ENCODE measurements at regions not wholly inside any gene's neighbourhood (a gene's known extent, or its start where the extent isn't known, plus 50 kb on each side); places are given as distances from the start of the nearest gene placed in this dataset.

DNA sequence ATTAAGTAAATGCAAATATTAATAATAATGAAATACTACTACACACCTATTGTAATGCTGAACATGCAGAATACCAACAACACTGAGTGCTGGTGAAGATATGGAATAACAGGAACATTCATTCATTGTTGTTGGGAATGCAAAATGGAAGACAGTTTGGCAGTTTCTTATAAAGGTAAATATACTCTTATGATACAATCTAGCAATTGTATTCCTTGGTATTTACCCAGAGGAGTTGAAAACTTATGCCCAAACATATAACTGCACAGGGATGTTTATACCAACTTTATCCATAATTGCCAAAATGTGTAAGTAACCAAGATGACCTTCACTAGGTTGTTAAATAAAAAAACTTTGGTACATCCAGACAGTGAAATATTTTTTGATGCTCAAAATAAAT lies 636.8 kb downstream of the PRR16 start:
- TF ChIP-seq CTCF (IDR thresholded peaks at IDR 0.05) (no peak), POLR2A (IDR thresholded peaks at IDR 0.05) (no peak)

All from Peyer's patch (tissue), 4 donors.